ENCODE measurements at regions not wholly inside any gene's neighbourhood (a gene's known extent, or its start where the extent isn't known, plus 50 kb on each side); places are given as distances from the start of the nearest gene placed in this dataset.

- TF ChIP-seq PRDM15 (CRISPR knock-in tag; IDR thresholded peaks at IDR 0.05): no peak
Observed at GRCh38 chr11:15772981-15773380, 583.4 kb downstream of the SOX6 start (continued).

GRCh38 chr11:15773476-15774387 is 582.6 kb downstream of the SOX6 start:
- in situ Hi-C loops (cut with HindIII; ENCODE audit: extremely low pct_ligation_motif_present, low pct_unique_long_range_greater_than_20kb): no loop called here
- no peak overlapping the region for H3K27ac ChIP-seq (ENCODE audit: extremely low read length, insufficient read depth, low read length)
- 41% methylated on average over 13 of the region's 13 CpGs for WGBS (ENCODE audit: low lambda C conversion rate)
- no peaks in the 10 kb centered on the region for H3K79me2 ChIP-seq (ENCODE audit: insufficient read depth, low read length)
- intact Hi-C loops (cut with micrococcal nuclease; ENCODE audit: unreplicated experiment): no loop called here
- no peaks in the 10 kb centered on the region for H3K9me3 ChIP-seq (ENCODE audit: low read length)
- ATAC-seq: no peak
- CTCF ChIA-PET (ENCODE audit: low intra/inter-chr PET ratio, low total read pairs): no interaction called here
- H3K4me3 ChIP-seq (replicated peaks in 1 of 3; ENCODE audit: insufficient read depth in 1 of 3, low read depth in 2 of 3, low read length in 3 of 3): no peak overlapping the region
- no peak for DNase-seq (ENCODE audit: low spot score)
- 0 out of 5 replicates have a peak, but pooled peaks cover 0 to under 1% of the 10 kb centered on the region in 2 experiments for H3K27me3 ChIP-seq (ENCODE audit: control insufficient read depth in 1 of 2, insufficient read depth in 2 of 2, low read length in 2 of 2)
- POLR2A ChIA-PET: no interaction called here
- H4K20me1 ChIP-seq (ENCODE audit: insufficient read depth, low read length): no peaks in the 10 kb centered on the region
- BruUV-seq (replicated peaks): no TSS peak
- no peak overlapping the region for H3K4me2 ChIP-seq (ENCODE audit: low read depth, low read length)
- H3K9ac ChIP-seq (ENCODE audit: insufficient read depth, low read depth, low read length): no peak overlapping the region
- no peaks in the 10 kb centered on the region for H3K36me3 ChIP-seq (replicated peaks in 1 of 2; ENCODE audit: control insufficient read depth in 1 of 2, insufficient read depth in 2 of 2, low read length in 2 of 2)
- FAIRE-seq: no peak
- no peaks in the 10 kb centered on the region for H3K4me1 ChIP-seq (ENCODE audit: insufficient read depth, low read length)
- TF ChIP-seq EED (CRISPR knock-in tag; IDR thresholded peaks at IDR 0.05): no peak
- H2AFZ ChIP-seq (ENCODE audit: low read length): no peak overlapping the region
